Calu3 (cell line): ENCODE measurements at regions not wholly inside any gene's neighbourhood (a gene's known extent, or its start where the extent isn't known, plus 50 kb on each side); places are given as distances from the start of the nearest gene placed in this dataset.
"Not testable (repeated sequence)": the region's sequence is repeated elsewhere in the genome, so short reads cannot be mapped to it uniquely, and the experiment has no call there.

ENCODE experiments used
- BruUV-seq: library from RNA; stranded (reverse); fragments of 400-500 nt; replicated peaks from 2 replicates; lab custom pipeline; 2021; lab: Mats Ljungman, UMichigan
- CTCF ChIA-PET: fragments of 300-600 bp; sonication (Branson Sonifier 250); formaldehyde crosslinking; loops from one replicate; lab custom pipeline; 2022; ENCODE audit warnings: antibody characterized with exemption; lab: Charles Lee
- DNase-seq: peaks from one replicate; pipeline ENCODE4 v3.0.0; 2022
- H3K27ac Mint-ChIP-seq: one replicate; pipeline ENCODE4 v1.8.0; 2022; ENCODE audit warnings: mixed read lengths; ENCODE audit not compliant: unreplicated experiment
- H3K27me3 Mint-ChIP-seq: one replicate; pipeline ENCODE4 v1.8.0; 2022; ENCODE audit warnings: mixed read lengths; ENCODE audit not compliant: unreplicated experiment
- H3K36me3 Mint-ChIP-seq: one replicate; pipeline ENCODE4 v1.8.0; 2022; ENCODE audit warnings: mild to moderate bottlenecking, moderate library complexity, mixed read lengths; ENCODE audit not compliant: insufficient read depth, unreplicated experiment
- H3K4me1 Mint-ChIP-seq: one replicate; pipeline ENCODE4 v1.8.0; 2022; ENCODE audit warnings: mild to moderate bottlenecking, low read depth, mixed read lengths; ENCODE audit not compliant: unreplicated experiment
- H3K4me3 Mint-ChIP-seq: one replicate; pipeline ENCODE4 v1.8.0; 2022; ENCODE audit warnings: mild to moderate bottlenecking, low read depth, moderate library complexity, mixed read lengths; ENCODE audit not compliant: unreplicated experiment
- H3K9me3 Mint-ChIP-seq: one replicate; pipeline ENCODE4 v1.8.0; 2022; ENCODE audit warnings: low read depth, mixed read lengths; ENCODE audit not compliant: unreplicated experiment
- CTCF ChIP-seq: fragments of 200-600 bp; IDR thresholded peaks from one replicate; pipeline ENCODE4 v1.8.0; 2022; ENCODE audit warnings: antibody characterized with exemption; ENCODE audit not compliant: unreplicated experiment
- intact Hi-C: fragments of 100-400 bp; cut with micrococcal nuclease; formaldehyde crosslinking; loops from one replicate; pipeline ENCODE4 v1.10.0; 2022; ENCODE audit not compliant: unreplicated experiment

DNA sequence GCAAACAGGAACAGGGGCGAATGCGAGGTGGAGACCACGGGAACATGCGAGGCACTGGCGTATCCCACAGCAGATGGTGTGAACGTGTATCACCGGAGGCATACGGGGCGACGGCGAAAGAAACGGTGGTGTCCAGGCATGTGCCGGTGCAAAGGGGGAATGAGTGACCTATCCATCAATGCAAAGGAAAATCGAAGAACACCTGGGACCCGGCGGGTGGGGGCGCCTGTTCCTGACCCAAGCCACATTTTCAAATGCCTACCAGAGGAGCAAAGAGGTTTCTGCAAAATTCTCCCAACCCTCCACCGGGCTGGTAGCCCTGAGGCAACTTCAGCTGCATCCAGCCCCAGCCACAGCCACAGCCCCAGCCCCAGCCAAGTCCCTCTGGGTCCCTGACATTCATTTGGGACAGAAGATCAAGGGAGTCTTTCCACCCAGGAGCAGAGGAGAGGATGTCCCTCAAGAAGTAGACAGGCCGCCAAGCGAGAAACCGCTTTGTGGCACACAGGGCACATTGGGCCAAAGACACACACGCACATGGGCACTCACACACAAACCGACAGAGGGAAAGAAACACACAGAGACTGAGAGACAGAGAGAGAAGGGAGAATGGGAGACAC is 164.0 kb upstream of the ZNF337 start:
- CTCF ChIA-PET: no interaction called here
- no peak for DNase-seq
- H3K27ac Mint-ChIP-seq: peak overlapping the region; percentile 47
- intact Hi-C loops: no loop called here
- no peak for TF ChIP-seq CTCF
- H3K4me1 Mint-ChIP-seq: peaks cover 24% of the 10 kb centered on the region
- peaks cover 23% of the 10 kb centered on the region for H3K36me3 Mint-ChIP-seq
- no TSS peak for BruUV-seq
- peak overlapping the region; percentile 59 for H3K4me3 Mint-ChIP-seq
- H3K27me3 Mint-ChIP-seq: peaks cover 56% of the 10 kb centered on the region
- peaks cover 4% of the 10 kb centered on the region for H3K9me3 Mint-ChIP-seq

DNA sequence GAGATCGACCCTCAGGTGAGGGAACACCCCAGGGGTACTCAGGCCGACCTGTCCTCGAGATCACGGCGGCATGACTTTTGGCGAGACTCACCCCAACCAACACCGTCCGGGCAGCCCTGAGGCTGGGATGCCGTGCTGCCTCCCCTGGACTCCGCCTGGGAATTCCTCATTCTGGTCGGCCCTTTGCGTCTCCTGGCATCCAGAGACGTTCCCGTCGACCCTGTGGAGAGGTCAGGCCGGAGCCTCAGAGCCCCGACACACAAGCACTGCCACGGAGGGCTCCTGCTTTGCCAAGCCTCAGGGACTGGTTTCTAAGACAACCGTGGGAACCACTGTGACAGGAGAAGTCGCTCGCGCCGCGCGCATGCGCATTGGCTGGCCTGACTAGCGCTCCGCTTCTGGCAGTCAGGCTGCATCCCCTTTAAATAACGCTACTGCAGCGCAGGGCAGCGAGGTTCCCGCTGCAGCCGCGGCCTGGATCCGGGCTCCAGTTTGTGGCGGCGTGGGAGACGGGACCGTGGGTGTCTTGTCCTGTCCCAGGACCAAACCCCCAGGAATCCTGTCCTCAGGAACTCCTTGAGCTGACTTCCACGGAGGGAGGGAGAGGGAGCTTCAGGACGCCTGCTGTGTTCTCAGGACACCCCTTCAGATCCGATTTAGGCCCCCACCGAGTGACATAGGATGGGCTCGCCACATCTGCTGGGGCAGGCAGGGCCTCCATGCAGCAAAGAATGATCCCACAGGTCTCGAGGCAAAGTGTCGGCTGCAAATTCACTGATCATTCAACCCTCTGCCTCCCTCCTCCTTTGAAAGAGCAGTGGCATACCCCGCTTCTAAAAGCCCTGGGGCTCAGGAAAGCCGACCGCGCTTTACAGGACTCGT is 163.2 kb upstream of the ZNF337 start:
- intact Hi-C loops: no loop called here
- Mint-ChIP-seq H3K36me3 (peaks cover 23% of the 10 kb centered on the region), H3K9me3 (peaks cover 4% of the 10 kb centered on the region), H3K4me3 (peak overlapping the region; percentile 33), H3K27me3 (peaks cover 49% of the 10 kb centered on the region), H3K4me1 (peaks cover 19% of the 10 kb centered on the region), H3K27ac (no peak overlapping the region)
- no TSS peak for BruUV-seq
- no peak for TF ChIP-seq CTCF
- DNase-seq: peak; percentile 30
- CTCF ChIA-PET: no interaction called here

- H3K36me3 Mint-ChIP-seq: peaks cover 28% of the 10 kb centered on the region
- H3K4me1 Mint-ChIP-seq: peaks cover 17% of the 10 kb centered on the region
- no peak for DNase-seq
- intact Hi-C loops: no loop called here
- peaks cover 38% of the 10 kb centered on the region for H3K27me3 Mint-ChIP-seq
- no peak overlapping the region for H3K27ac Mint-ChIP-seq
- H3K9me3 Mint-ChIP-seq: peaks cover 4% of the 10 kb centered on the region
- TF ChIP-seq CTCF: no peak
- no TSS peak for BruUV-seq
- H3K4me3 Mint-ChIP-seq: peak overlapping the region; percentile 33
- CTCF ChIA-PET: no interaction called here
These were observed 162.1 kb upstream of the ZNF337 start for GRCh38 chr20:25858495-25859425.

GRCh38 chr20:25857091-25857788 is 160.6 kb upstream of the ZNF337 start:
- H3K4me3 Mint-ChIP-seq, CTCF ChIA-PET, BruUV-seq, H3K4me1 Mint-ChIP-seq, DNase-seq, H3K9me3 Mint-ChIP-seq, intact Hi-C loops, H3K27ac Mint-ChIP-seq: not testable (repeated sequence)
- Mint-ChIP-seq H3K27me3 (peaks cover 28% of the 10 kb centered on the region), H3K36me3 (peaks cover 21% of the 10 kb centered on the region)
